ENCODE measurements at regions not wholly inside any gene's neighbourhood (a gene's known extent, or its start where the extent isn't known, plus 50 kb on each side); places are given as distances from the start of the nearest gene placed in this dataset.

GRCh38 chr5:104965006-104965405 lies 1402.4 kb upstream of the NUDT12 start:
- Histone ChIP-seq H3K56ac (ENCODE audit: extremely low read depth, insufficient read depth, low read length) (no peak overlapping the region), H2AK9ac (replicated peaks; ENCODE audit: low read depth, low read length, poor library complexity) (no peak overlapping the region), H2BK15ac (ENCODE audit: low read depth, low read length) (no peak overlapping the region), H3K9ac (ENCODE audit: low read depth, low read length) (no peak overlapping the region), H3K27me3 (ENCODE audit: control insufficient read depth, insufficient read depth, low read length) (no peaks in the 10 kb centered on the region), H3K36me3 (ENCODE audit: control insufficient read depth, insufficient read depth, low read length) (no peaks in the 10 kb centered on the region), H4K20me1 (ENCODE audit: insufficient read depth, low read length) (no peaks in the 10 kb centered on the region), H3K9me3 (ENCODE audit: control insufficient read depth, insufficient read depth, low read length) (no peaks in the 10 kb centered on the region), H3K23ac (ENCODE audit: low read depth, low read length) (no peak overlapping the region), H3K4ac (ENCODE audit: low read depth, low read length) (no peak overlapping the region), H2AFZ (replicated peaks; ENCODE audit: low read length, poor library complexity) (no peak overlapping the region), H2BK5ac (ENCODE audit: low read depth, low read length, poor library complexity, severe bottlenecking) (no peak overlapping the region), H3K9me1 (ENCODE audit: insufficient read depth, low read length) (no peaks in the 10 kb centered on the region), H4K91ac (ENCODE audit: insufficient read depth, low read depth, low read length) (no peak overlapping the region), H3K79me1 (ENCODE audit: low read depth in 1 of 2, low read length in 2 of 2) (no peaks in the 10 kb centered on the region), H3K4me1 (ENCODE audit: control insufficient read depth, insufficient read depth, low read length) (no peaks in the 10 kb centered on the region), H2AK5ac (ENCODE audit: low read depth, low read length) (no peak overlapping the region), H4K5ac (ENCODE audit: low read depth, low read length) (no peak overlapping the region), H3K18ac (ENCODE audit: low read depth, low read length) (no peak overlapping the region), H3K4me2 (ENCODE audit: low read depth, low read length) (no peak overlapping the region), H3K14ac (replicated peaks; ENCODE audit: low read depth, low read length) (no peak overlapping the region), H4K8ac (ENCODE audit: low read depth in 2 of 2, low read length in 2 of 2) (no peak overlapping the region), H3K27ac (ENCODE audit: insufficient read depth, low read length) (no peak overlapping the region), H2BK20ac (ENCODE audit: low read depth, low read length) (no peak overlapping the region), H2BK120ac (ENCODE audit: low read depth, low read length) (no peak overlapping the region), H3K4me3 (ENCODE audit: insufficient read depth, low read depth, low read length) (no peak overlapping the region)
- no peak for TF ChIP-seq SMC3 (IDR thresholded peaks at IDR 0.05; ENCODE audit: low read depth, low read length)
- TF ChIP-seq, protein P1, sequence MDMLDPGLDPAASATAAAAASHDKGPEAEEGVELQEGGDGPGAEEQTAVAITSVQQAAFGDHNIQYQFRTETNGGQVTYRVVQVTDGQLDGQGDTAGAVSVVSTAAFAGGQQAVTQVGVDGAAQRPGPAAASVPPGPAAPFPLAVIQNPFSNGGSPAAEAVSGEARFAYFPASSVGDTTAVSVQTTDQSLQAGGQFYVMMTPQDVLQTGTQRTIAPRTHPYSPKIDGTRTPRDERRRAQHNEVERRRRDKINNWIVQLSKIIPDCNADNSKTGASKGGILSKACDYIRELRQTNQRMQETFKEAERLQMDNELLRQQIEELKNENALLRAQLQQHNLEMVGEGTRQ (IDR thresholded peaks at IDR 0.05; ENCODE audit: low read depth, low read length): no peak
- no peak for TF ChIP-seq CHD1 (IDR thresholded peaks at IDR 0.05; ENCODE audit: low read depth, low read length)
- no peak for TF ChIP-seq CTCF (conservative IDR thresholded peaks at IDR 0.05; ENCODE audit: low read depth, low read length)
- TF ChIP-seq ELK1 (IDR thresholded peaks at IDR 0.05; ENCODE audit: borderline replicate concordance, low read depth, low read length): no peak
- TF ChIP-seq MAZ (IDR thresholded peaks at IDR 0.05; ENCODE audit: borderline replicate concordance, low read depth, low read length): no peak
- CTCF ChIA-PET: interaction anchor here (0.8 kb wide), 1 partner anchor 37 kb away, joined by 3 read pairs; no protein-coding TSS in a partner anchor
- WGBS, 2 experiments (ENCODE audit: extremely low coverage in 2 of 2, insufficient read length in 1 of 2): no CpG with 5 or more reads among the region's 1 CpG
- no peak for ATAC-seq (ENCODE audit: low read depth)
- intact Hi-C loops (cut with micrococcal nuclease) (no loop called here), dilution Hi-C loops (cut with HindIII; ENCODE audit: low sequenced_read_pairs, unreplicated experiment) (no loop called here), in situ Hi-C loops (cut with MboI; ENCODE audit: low sequenced_read_pairs) (no loop called here)
- POLR2A ChIA-PET (ENCODE audit: unreplicated experiment): no interaction called here
- no peak for DNase-seq
- BruUV-seq (replicated peaks): no TSS peak

All from IMR-90 (cell line).